Progenitor cell of endocrine pancreas (in vitro differentiated cells): ENCODE measurements at regions not wholly inside any gene's neighbourhood (a gene's known extent, or its start where the extent isn't known, plus 50 kb on each side); places are given as distances from the start of the nearest gene placed in this dataset.

Experiments used
- DNase-seq: peaks from one replicate; pipeline ENCODE4 v3.0.0; 2021; ENCODE audit warnings: low spot score; ENCODE audit not compliant: unreplicated experiment
- H3K27ac Mint-ChIP-seq: 2 replicates; pipeline ENCODE4 v1.8.0; 2021; ENCODE audit warnings: mild to moderate bottlenecking, moderate library complexity, mixed read lengths
- H3K27me3 Mint-ChIP-seq: 2 replicates; pipeline ENCODE4 v1.8.0; 2021; ENCODE audit warnings: mixed read lengths
- H3K36me3 Mint-ChIP-seq: 2 replicates; pipeline ENCODE4 v1.8.0; 2022; ENCODE audit warnings: mixed read lengths; ENCODE audit not compliant: insufficient read depth
- H3K4me1 Mint-ChIP-seq: 2 replicates; pipeline ENCODE4 v1.8.0; 2021; ENCODE audit warnings: low read depth, mixed read lengths
- H3K4me3 Mint-ChIP-seq: 2 replicates; pipeline ENCODE4 v1.8.0; 2021; ENCODE audit warnings: low read depth, mild to moderate bottlenecking, moderate library complexity, mixed read lengths
- H3K9me3 Mint-ChIP-seq: 2 replicates; pipeline ENCODE4 v1.8.0; 2021; ENCODE audit warnings: low read depth, mixed read lengths
- TF ChIP-seq, protein P1 (sequence below): fragments of 200-600 bp; sonication (generic); IDR thresholded peaks from one replicate; pipeline ENCODE4 v1.5.0; 2021; ENCODE audit warnings: antibody characterized with exemption, mild to moderate bottlenecking; ENCODE audit not compliant: unreplicated experiment

DNA sequence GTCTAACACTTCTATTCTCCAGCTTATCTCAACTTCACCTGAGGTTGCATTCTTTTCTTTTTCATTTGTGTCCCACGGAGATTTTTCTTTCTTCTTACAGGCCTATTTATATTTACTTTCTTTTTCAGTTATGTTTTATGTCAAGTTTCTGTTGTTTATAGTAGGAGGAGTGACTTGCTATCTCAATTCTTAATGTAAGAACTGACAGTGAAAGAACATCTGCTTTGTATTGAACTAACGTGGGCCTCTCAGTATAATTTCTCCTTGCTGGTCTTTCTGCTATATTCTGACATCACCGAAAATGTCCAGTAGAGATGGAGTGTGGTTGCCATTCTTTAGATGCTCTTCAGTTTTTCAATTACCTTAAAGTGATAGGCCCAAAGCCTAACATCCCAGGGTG is 521.7 kb downstream of the EPM2A start:
- H3K36me3 Mint-ChIP-seq = no peaks in the 10 kb centered on the region
- peaks cover 37% of the 10 kb centered on the region for H3K4me1 Mint-ChIP-seq
- H3K27ac Mint-ChIP-seq = no peak overlapping the region
- TF ChIP-seq, protein P1, sequence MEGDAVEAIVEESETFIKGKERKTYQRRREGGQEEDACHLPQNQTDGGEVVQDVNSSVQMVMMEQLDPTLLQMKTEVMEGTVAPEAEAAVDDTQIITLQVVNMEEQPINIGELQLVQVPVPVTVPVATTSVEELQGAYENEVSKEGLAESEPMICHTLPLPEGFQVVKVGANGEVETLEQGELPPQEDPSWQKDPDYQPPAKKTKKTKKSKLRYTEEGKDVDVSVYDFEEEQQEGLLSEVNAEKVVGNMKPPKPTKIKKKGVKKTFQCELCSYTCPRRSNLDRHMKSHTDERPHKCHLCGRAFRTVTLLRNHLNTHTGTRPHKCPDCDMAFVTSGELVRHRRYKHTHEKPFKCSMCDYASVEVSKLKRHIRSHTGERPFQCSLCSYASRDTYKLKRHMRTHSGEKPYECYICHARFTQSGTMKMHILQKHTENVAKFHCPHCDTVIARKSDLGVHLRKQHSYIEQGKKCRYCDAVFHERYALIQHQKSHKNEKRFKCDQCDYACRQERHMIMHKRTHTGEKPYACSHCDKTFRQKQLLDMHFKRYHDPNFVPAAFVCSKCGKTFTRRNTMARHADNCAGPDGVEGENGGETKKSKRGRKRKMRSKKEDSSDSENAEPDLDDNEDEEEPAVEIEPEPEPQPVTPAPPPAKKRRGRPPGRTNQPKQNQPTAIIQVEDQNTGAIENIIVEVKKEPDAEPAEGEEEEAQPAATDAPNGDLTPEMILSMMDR = no peak
- no peaks in the 10 kb centered on the region for H3K9me3 Mint-ChIP-seq
- no peak overlapping the region for H3K4me3 Mint-ChIP-seq
- no peak for DNase-seq
- H3K27me3 Mint-ChIP-seq = no peaks in the 10 kb centered on the region

DNA sequence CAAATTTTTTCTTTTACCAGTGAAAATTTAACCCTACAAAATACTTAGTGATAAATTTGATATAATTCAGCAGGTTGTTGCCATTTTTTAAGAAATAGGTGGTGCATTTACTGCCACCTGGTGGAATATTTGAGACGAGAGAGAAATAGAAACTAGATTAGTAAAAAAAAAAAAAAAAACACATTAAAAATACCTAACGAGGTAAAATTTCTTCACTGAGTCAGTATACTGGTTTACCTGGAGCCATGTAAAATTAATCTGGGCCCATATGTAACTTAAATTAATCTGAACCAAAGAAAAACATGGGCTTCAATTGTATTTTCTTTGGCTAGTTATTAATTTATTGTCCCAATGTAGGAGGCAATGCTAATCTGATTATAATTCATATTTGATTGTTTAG is 520.8 kb downstream of the EPM2A start:
- no peak overlapping the region for H3K4me3 Mint-ChIP-seq
- H3K27me3 Mint-ChIP-seq = no peaks in the 10 kb centered on the region
- peaks cover 3% of the 10 kb centered on the region for H3K9me3 Mint-ChIP-seq
- H3K36me3 Mint-ChIP-seq = no peaks in the 10 kb centered on the region
- no peak overlapping the region for H3K27ac Mint-ChIP-seq
- DNase-seq = no peak
- TF ChIP-seq, protein P1 = peak; percentile 73
- H3K4me1 Mint-ChIP-seq = peaks cover 32% of the 10 kb centered on the region

DNA sequence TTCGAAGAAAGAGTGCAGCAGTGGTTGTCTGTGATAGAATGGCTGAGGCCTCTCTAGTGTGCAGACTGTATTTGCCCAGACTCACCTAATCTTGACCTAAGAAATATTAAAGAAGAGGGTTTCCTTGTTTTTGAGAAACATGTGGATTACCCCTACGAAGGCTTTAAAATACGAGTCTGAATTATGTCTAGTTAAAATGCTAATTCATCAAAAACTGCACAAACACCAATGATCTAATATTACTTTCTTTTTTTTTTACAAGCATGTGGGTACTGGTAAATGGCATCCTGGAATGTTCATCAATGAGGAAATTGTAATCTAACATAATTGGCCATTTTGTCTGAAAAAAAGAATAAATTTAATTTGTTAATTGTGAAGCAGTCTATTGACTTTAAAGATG is 510.9 kb downstream of the EPM2A start:
- Mint-ChIP-seq H3K4me1 (peaks cover 10% of the 10 kb centered on the region), H3K27ac (no peak overlapping the region), H3K36me3 (peaks cover 1% of the 10 kb centered on the region)

DNA sequence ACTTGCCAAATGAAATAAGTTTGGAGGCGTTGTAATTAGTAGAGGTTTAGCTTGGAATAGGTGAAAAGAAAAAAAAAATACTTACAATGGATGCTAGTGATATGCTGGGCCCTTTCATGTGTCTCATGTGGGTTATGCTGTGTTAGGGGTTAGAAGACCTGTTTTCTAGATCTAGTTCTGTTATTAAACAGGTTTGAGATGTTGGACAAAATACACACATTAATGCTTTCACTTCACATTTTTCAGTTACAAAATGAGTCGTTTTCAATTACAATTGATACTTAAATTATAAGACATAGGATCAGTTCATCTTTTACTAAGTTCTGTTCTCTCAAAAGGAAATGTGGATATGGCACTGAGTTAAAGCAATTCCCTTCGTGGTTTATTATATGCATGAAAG is 509.8 kb downstream of the EPM2A start:
- H3K9me3 Mint-ChIP-seq = peaks cover 8% of the 10 kb centered on the region

More for the DNA sequence above, 510.9 kb downstream of the EPM2A start:
- Mint-ChIP-seq H3K4me3 (no peak overlapping the region), H3K27me3 (no peaks in the 10 kb centered on the region), H3K9me3 (peaks cover 10% of the 10 kb centered on the region)
- TF ChIP-seq, protein P1 = no peak
- no peak for DNase-seq

DNA sequence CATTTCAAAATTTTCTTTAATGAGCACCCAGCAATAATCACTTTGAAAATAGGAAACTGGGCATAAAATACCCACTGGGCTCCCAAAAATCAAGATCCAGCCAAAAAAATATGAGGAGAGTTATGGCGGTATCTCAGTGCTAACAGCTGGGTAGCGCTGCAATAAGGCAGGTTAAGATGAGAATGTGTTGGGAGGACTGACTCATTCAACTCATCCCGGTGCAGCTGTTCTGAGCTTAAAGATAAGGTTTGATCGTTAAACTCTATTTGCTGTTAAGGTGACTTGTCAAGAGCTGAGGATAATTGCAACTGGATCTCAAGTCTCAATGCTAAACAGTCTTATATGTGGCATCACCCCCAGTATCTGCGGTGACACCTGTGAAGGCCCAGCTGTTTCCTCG is 507.7 kb downstream of the EPM2A start:
- TF ChIP-seq, protein P1 = no peak
- no peak for DNase-seq
- Mint-ChIP-seq H3K27ac (no peak overlapping the region), H3K27me3 (no peaks in the 10 kb centered on the region), H3K4me3 (no peak overlapping the region), H3K36me3 (no peaks in the 10 kb centered on the region), H3K9me3 (no peaks in the 10 kb centered on the region), H3K4me1 (peaks cover 4% of the 10 kb centered on the region)

More for the DNA sequence above, 509.8 kb downstream of the EPM2A start:
- TF ChIP-seq, protein P1 = no peak
- Mint-ChIP-seq H3K36me3 (peaks cover 1% of the 10 kb centered on the region), H3K4me1 (peaks cover 10% of the 10 kb centered on the region), H3K4me3 (no peak overlapping the region), H3K27ac (no peak overlapping the region), H3K27me3 (no peaks in the 10 kb centered on the region)
- no peak for DNase-seq
